ENCODE measurements at regions not wholly inside any gene's neighbourhood (a gene's known extent, or its start where the extent isn't known, plus 50 kb on each side); places are given as distances from the start of the nearest gene placed in this dataset.

GRCh38 chr7:86008898-86009297 lies 634.8 kb upstream of the GRM3 start:
- H3K27me3 ChIP-seq: no peaks in the 10 kb centered on the region
- H3K4me3 ChIP-seq: no peak overlapping the region
- DNase-seq (ENCODE audit: extremely low spot score): no peak
- TF ChIP-seq CTCF (IDR thresholded peaks at IDR 0.05): no peak
- no peak for TF ChIP-seq POLR2A (IDR thresholded peaks at IDR 0.05; ENCODE audit: low read depth)
- H3K4me1 ChIP-seq: no peaks in the 10 kb centered on the region
- H3K36me3 ChIP-seq: no peaks in the 10 kb centered on the region
- no peaks in the 10 kb centered on the region for H3K9me3 ChIP-seq
- H3K27ac ChIP-seq (replicated peaks in 1 of 4): no peak overlapping the region
- intact Hi-C loops (cut with DNase I): no loop called here
- WGBS: 61% methylated on average over 3 of the region's 3 CpGs

- Histone ChIP-seq H3K27ac (replicated peaks in 1 of 4) (no peak overlapping the region), H3K27me3 (no peaks in the 10 kb centered on the region), H3K4me3 (no peak overlapping the region), H3K36me3 (no peaks in the 10 kb centered on the region), H3K4me1 (no peaks in the 10 kb centered on the region), H3K9me3 (peaks cover 0 to 16% (median 11%) of the 10 kb centered on the region in 4 donors)
- intact Hi-C loops (cut with DNase I): no loop called here
- no peak for TF ChIP-seq EP300 (IDR thresholded peaks at IDR 0.05)
- no peak for TF ChIP-seq POLR2A (IDR thresholded peaks at IDR 0.05; ENCODE audit: low read depth)
- no peak for TF ChIP-seq CTCF (IDR thresholded peaks at IDR 0.05)
- TF ChIP-seq POLR2AphosphoS5 (IDR thresholded peaks at IDR 0.05): no peak
- no peak for DNase-seq (ENCODE audit: extremely low spot score)
- 69% methylated on average over 2 of the region's 2 CpGs for WGBS
Measured at GRCh38 chr7:86006909-86007308, 636.8 kb upstream of the GRM3 start.

GRCh38 chr7:86002858-86003257 lies 640.9 kb upstream of the GRM3 start:
- H3K9me3 ChIP-seq: peaks cover 0 to 32% (median 20%) of the 10 kb centered on the region in 4 donors
- DNase-seq (ENCODE audit: extremely low spot score): no peak
- intact Hi-C loops (cut with DNase I): no loop called here

GRCh38 chr7:85997515-85997914 lies 646.2 kb upstream of the GRM3 start:
- Histone ChIP-seq H3K27me3 (no peaks in the 10 kb centered on the region), H3K9me3 (peaks cover 0 to 21% (median 12%) of the 10 kb centered on the region in 4 donors), H3K27ac (replicated peaks in 1 of 4) (no peak overlapping the region), H3K4me3 (no peak overlapping the region), H3K36me3 (no peaks in the 10 kb centered on the region), H3K4me1 (no peaks in the 10 kb centered on the region)
- intact Hi-C loops (cut with DNase I): no loop called here
- no peak for DNase-seq (ENCODE audit: extremely low spot score)
- TF ChIP-seq POLR2AphosphoS5 (IDR thresholded peaks at IDR 0.05): no peak
- no peak for TF ChIP-seq CTCF (IDR thresholded peaks at IDR 0.05)
- no peak for TF ChIP-seq EP300 (IDR thresholded peaks at IDR 0.05)
- TF ChIP-seq POLR2A (IDR thresholded peaks at IDR 0.05; ENCODE audit: low read depth): no peak

More at GRCh38 chr7:86002858-86003257, 640.9 kb upstream of the GRM3 start:
- Histone ChIP-seq H3K27ac (replicated peaks in 1 of 4) (no peak overlapping the region), H3K4me3 (no peak overlapping the region), H3K27me3 (no peaks in the 10 kb centered on the region), H3K36me3 (no peaks in the 10 kb centered on the region), H3K4me1 (no peaks in the 10 kb centered on the region)
- no peak for TF ChIP-seq POLR2A (IDR thresholded peaks at IDR 0.05; ENCODE audit: low read depth)
- no peak for TF ChIP-seq POLR2AphosphoS5 (IDR thresholded peaks at IDR 0.05)
- TF ChIP-seq CTCF (IDR thresholded peaks at IDR 0.05): no peak
- TF ChIP-seq EP300 (IDR thresholded peaks at IDR 0.05): no peak

GRCh38 chr7:85995101-85995500 lies 648.6 kb upstream of the GRM3 start:
- no peak for DNase-seq (ENCODE audit: extremely low spot score)
- Histone ChIP-seq H3K4me3 (no peak overlapping the region), H3K4me1 (no peaks in the 10 kb centered on the region), H3K9me3 (no peaks in the 10 kb centered on the region), H3K36me3 (no peaks in the 10 kb centered on the region), H3K27ac (replicated peaks in 1 of 4) (no peak overlapping the region), H3K27me3 (no peaks in the 10 kb centered on the region)
- TF ChIP-seq EP300 (IDR thresholded peaks at IDR 0.05) (no peak), POLR2AphosphoS5 (IDR thresholded peaks at IDR 0.05) (no peak), POLR2A (IDR thresholded peaks at IDR 0.05; ENCODE audit: low read depth) (no peak), CTCF (IDR thresholded peaks at IDR 0.05) (no peak)
- WGBS: 75% methylated on average over 3 of the region's 3 CpGs
- intact Hi-C loops (cut with DNase I): no loop called here

All from esophagus muscularis mucosa (tissue), 4 donors.